H1 (cell line): ENCODE measurements at regions not wholly inside any gene's neighbourhood (a gene's known extent, or its start where the extent isn't known, plus 50 kb on each side); places are given as distances from the start of the nearest gene placed in this dataset.

Source experiments
- BCL11A ChIP-seq, 2 experiments: IDR thresholded peaks; one replicate each; pipeline ENCODE4 v1.6.1; 2011; ENCODE audit warnings: low read depth in 2 of 2, low read length in 2 of 2, mild to moderate bottlenecking in 2 of 2
- CBX5 ChIP-seq: fragments of 300-800, 300-1000 bp; sonication (generic); IDR thresholded peaks from 2 replicates; pipeline ENCODE4 v1.7.1; 2016; ENCODE audit warnings: antibody characterized with exemption, low read length, low read depth
- CBX8 ChIP-seq: fragments of 300-800, 300-1000 bp; sonication (generic); IDR thresholded peaks from 2 replicates; pipeline ENCODE4 v1.7.1; 2016; ENCODE audit warnings: low read depth, low read length, borderline replicate concordance
- CHD2 ChIP-seq: IDR thresholded peaks from 2 replicates; pipeline ENCODE4 v1.6.1; 2012; ENCODE audit warnings: low read length, improper control_type of control experiment
- EP300 ChIP-seq, 2 experiments: IDR thresholded peaks; 1 replicate in 1 of 2; 2 replicates in 1 of 2; pipeline ENCODE4 v1.6.1; 2011 to 2012; ENCODE audit warnings: low read depth in 2 of 2, low read length in 2 of 2, mild to moderate bottlenecking in 2 of 2, borderline replicate concordance in 1 of 2, inconsistent platforms in 1 of 2, moderate library complexity in 1 of 2
- HDAC6 ChIP-seq: IDR thresholded peaks from one replicate; pipeline ENCODE4 v1.7.1; 2012; ENCODE audit warnings: low read depth, mild to moderate bottlenecking, inconsistent platforms, low read length, moderate library complexity
- JUND ChIP-seq: IDR thresholded peaks from 2 replicates; pipeline ENCODE4 v1.6.1; 2011; ENCODE audit warnings: mild to moderate bottlenecking, improper control_type of control experiment, low read length
- KDM1A ChIP-seq: fragments of 200-600, 300-600 bp; sonication (generic); IDR thresholded peaks from 2 replicates; pipeline ENCODE4 v1.7.1; 2016; ENCODE audit warnings: mild to moderate bottlenecking, low read length, borderline replicate concordance
- POLR2AphosphoS5 ChIP-seq: IDR thresholded peaks from 2 replicates; pipeline ENCODE4 v1.6.1; 2011; ENCODE audit warnings: low read depth, low read length
- SUZ12 ChIP-seq: fragments of 200-600 bp; sonication (generic); IDR thresholded peaks from 2 replicates; pipeline ENCODE4 v1.6.1; 2012; ENCODE audit warnings: mild to moderate bottlenecking, inconsistent platforms, low read length, moderate library complexity, mixed read lengths

GRCh38 chr6:28710466-28711191 is 184.9 kb downstream of the GPX5 start (continued):
- TF ChIP-seq BCL11A (IDR thresholded peaks at IDR 0.05; ENCODE audit: low read depth in 2 of 2, low read length in 2 of 2), result no peak
- no peak for TF ChIP-seq SUZ12
- TF ChIP-seq JUND, result no peak
- no peak for TF ChIP-seq CBX8
- TF ChIP-seq CBX5, result no peak
- no peak for TF ChIP-seq POLR2AphosphoS5
- TF ChIP-seq KDM1A, result no peak
- TF ChIP-seq HDAC6, result no peak
- TF ChIP-seq CHD2, result no peak
- no peak for TF ChIP-seq EP300 (IDR thresholded peaks at IDR 0.05; ENCODE audit: borderline replicate concordance in 1 of 2, low read depth in 2 of 2, low read length in 2 of 2)
